ENCODE measurements at regions not wholly inside any gene's neighbourhood (a gene's known extent, or its start where the extent isn't known, plus 50 kb on each side); places are given as distances from the start of the nearest gene placed in this dataset.

DNA sequence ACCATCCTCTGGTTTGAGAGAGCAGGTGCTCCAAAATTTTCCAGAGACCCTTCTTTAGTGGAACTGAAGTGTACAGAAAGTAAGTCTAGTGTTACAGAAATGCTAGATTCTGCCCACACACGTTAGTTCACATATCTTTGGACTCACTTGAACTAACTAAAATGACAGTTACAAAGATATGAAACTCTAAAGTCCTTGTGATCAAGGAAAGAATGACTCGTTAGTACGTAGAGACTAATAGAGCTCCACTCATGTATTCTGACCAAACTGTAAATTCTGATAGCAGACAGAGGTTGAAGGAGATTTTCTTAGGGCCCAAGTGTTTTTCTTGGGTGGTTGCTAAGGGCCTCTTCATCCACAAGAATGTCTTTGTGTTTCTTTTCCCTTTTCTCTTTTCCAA is 491.5 kb upstream of the B3GALT2 start:
- 19% methylated on average over 3 of the region's 3 CpGs for WGBS (ENCODE audit: insufficient coverage, insufficient replicate concordance, low lambda C conversion rate, missing lambda C conversion rate)
- FAIRE-seq: no peak

GRCh38 chr1:193676996-193677549 is 490.7 kb upstream of the B3GALT2 start:
- DNase-seq (ENCODE audit: low read depth, low spot score) (no peak), FAIRE-seq (no peak), ATAC-seq (no peak)
- Histone ChIP-seq H2AFZ (ENCODE audit: control insufficient read depth, low read depth, low read length) (no peak overlapping the region), H3K27ac (ENCODE audit: control insufficient read depth, insufficient read depth) (no peak overlapping the region), H3K27me3 (replicated peaks in 1 of 2; ENCODE audit: control insufficient read depth in 2 of 2, insufficient read depth in 2 of 2, low read length in 1 of 2) (no peaks in the 10 kb centered on the region), H3K4me2 (ENCODE audit: control insufficient read depth, insufficient read depth) (no peak overlapping the region), H3K9me3 (replicated peaks; ENCODE audit: control insufficient read depth, insufficient read depth, low read length) (no peaks in the 10 kb centered on the region), H3K36me3 (ENCODE audit: control insufficient read depth in 2 of 2, insufficient read depth in 2 of 2, low read length in 1 of 2) (no peaks in the 10 kb centered on the region), H4K20me1 (ENCODE audit: control insufficient read depth, insufficient read depth) (no peaks in the 10 kb centered on the region), H3K79me2 (ENCODE audit: control insufficient read depth, insufficient read depth, low read length) (no peaks in the 10 kb centered on the region), H3K4me3 (no peak overlapping the region), H3K4me1 (ENCODE audit: control insufficient read depth, insufficient read depth, low read length) (no peaks in the 10 kb centered on the region), H3K9ac (ENCODE audit: control insufficient read depth, insufficient read depth, low read length) (no peak overlapping the region)
- POLR2A ChIA-PET: no interaction called here
- intact Hi-C loops (cut with micrococcal nuclease; ENCODE audit: unreplicated experiment) (no loop called here), in situ Hi-C loops (cut with MboI) (no loop called here)
- CTCF ChIA-PET: interaction anchor here (1.1 kb wide), 1 partner anchor 9 kb away, joined by 4 read pairs; no protein-coding TSS in a partner anchor
- SMC1A ChIA-PET (ENCODE audit: uncharacterized antibody, unreplicated experiment): no interaction called here
- no peak for TF ChIP-seq SUZ12 (IDR thresholded peaks at IDR 0.05; ENCODE audit: unreplicated experiment)
- TF ChIP-seq ZBED1 (IDR thresholded peaks at IDR 0.05; ENCODE audit: borderline replicate concordance): no peak
- TF ChIP-seq RB1 (IDR thresholded peaks at IDR 0.05; ENCODE audit: borderline replicate concordance): no peak
- BruUV-seq (replicated peaks): no TSS peak
- WGBS (ENCODE audit: insufficient coverage, insufficient replicate concordance, low lambda C conversion rate, missing lambda C conversion rate): 0% methylated on average over 2 of the region's 2 CpGs
- RAD21 ChIA-PET (ENCODE audit: unreplicated experiment): no interaction called here

More for the DNA sequence above, 491.5 kb upstream of the B3GALT2 start:
- ChIA-PET POLR2A (no interaction called here), RAD21 (ENCODE audit: unreplicated experiment) (no interaction called here), CTCF (no interaction called here), SMC1A (ENCODE audit: uncharacterized antibody, unreplicated experiment) (no interaction called here)
- Histone ChIP-seq H3K4me1 (ENCODE audit: control insufficient read depth, insufficient read depth, low read length) (no peaks in the 10 kb centered on the region), H3K4me2 (ENCODE audit: control insufficient read depth, insufficient read depth) (no peak overlapping the region), H2AFZ (ENCODE audit: control insufficient read depth, low read depth, low read length) (no peak overlapping the region), H3K79me2 (ENCODE audit: control insufficient read depth, insufficient read depth, low read length) (no peaks in the 10 kb centered on the region), H3K36me3 (ENCODE audit: control insufficient read depth in 2 of 2, insufficient read depth in 2 of 2, low read length in 1 of 2) (no peaks in the 10 kb centered on the region), H3K27ac (ENCODE audit: control insufficient read depth, insufficient read depth) (no peak overlapping the region), H3K9ac (ENCODE audit: control insufficient read depth, insufficient read depth, low read length) (no peak overlapping the region), H3K4me3 (no peak overlapping the region), H3K9me3 (replicated peaks; ENCODE audit: control insufficient read depth, insufficient read depth, low read length) (no peaks in the 10 kb centered on the region), H3K27me3 (replicated peaks in 1 of 2; ENCODE audit: control insufficient read depth in 2 of 2, insufficient read depth in 2 of 2, low read length in 1 of 2) (no peaks in the 10 kb centered on the region), H4K20me1 (ENCODE audit: control insufficient read depth, insufficient read depth) (no peaks in the 10 kb centered on the region)
- ATAC-seq (no peak), DNase-seq (ENCODE audit: low read depth, low spot score) (no peak)
- TF ChIP-seq, protein P1, sequence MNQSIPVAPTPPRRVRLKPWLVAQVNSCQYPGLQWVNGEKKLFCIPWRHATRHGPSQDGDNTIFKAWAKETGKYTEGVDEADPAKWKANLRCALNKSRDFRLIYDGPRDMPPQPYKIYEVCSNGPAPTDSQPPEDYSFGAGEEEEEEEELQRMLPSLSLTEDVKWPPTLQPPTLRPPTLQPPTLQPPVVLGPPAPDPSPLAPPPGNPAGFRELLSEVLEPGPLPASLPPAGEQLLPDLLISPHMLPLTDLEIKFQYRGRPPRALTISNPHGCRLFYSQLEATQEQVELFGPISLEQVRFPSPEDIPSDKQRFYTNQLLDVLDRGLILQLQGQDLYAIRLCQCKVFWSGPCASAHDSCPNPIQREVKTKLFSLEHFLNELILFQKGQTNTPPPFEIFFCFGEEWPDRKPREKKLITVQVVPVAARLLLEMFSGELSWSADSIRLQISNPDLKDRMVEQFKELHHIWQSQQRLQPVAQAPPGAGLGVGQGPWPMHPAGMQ (IDR thresholded peaks at IDR 0.05; ENCODE audit: borderline replicate concordance): no peak
- TF ChIP-seq NFIC (IDR thresholded peaks at IDR 0.05; ENCODE audit: low read depth, low read length) (no peak), ZNF384 (IDR thresholded peaks at IDR 0.05; ENCODE audit: borderline replicate concordance, low read depth, low read length) (no peak), RB1 (IDR thresholded peaks at IDR 0.05; ENCODE audit: borderline replicate concordance) (no peak), MYC (IDR thresholded peaks at IDR 0.05; ENCODE audit: insufficient read depth, insufficient read length, insufficient replicate concordance, low read length, severe bottlenecking) (no peak)
- no TSS peak for BruUV-seq (replicated peaks)
- in situ Hi-C loops (cut with MboI): no loop called here
- intact Hi-C loops (cut with micrococcal nuclease; ENCODE audit: unreplicated experiment): no loop called here
